IMR-90 (cell line): ENCODE measurements at regions not wholly inside any gene's neighbourhood (a gene's known extent, or its start where the extent isn't known, plus 50 kb on each side); places are given as distances from the start of the nearest gene placed in this dataset.

Experiments
- ATAC-seq: fragments of 200-7000 bp; cut with Tn5 transposase; 2 replicates; pipeline ENCODE4 v1.9.1; 2020; ENCODE audit warnings: low read depth, mild to moderate bottlenecking, moderate library complexity
- BruUV-seq: library from RNA; stranded (reverse); fragments of 400-500 nt; replicated peaks from 2 replicates; lab custom pipeline; 2021; lab: Mats Ljungman, UMichigan
- CTCF ChIA-PET: fragments of 300-600 bp; formaldehyde crosslinking; extraction: SDS; loops from one replicate; lab custom pipeline; 2021; ENCODE audit warnings: antibody characterized with exemption; lab: Yijun Ruan, JAX
- POLR2A ChIA-PET: fragments of 300-600 bp; sonication (Branson Sonifier 250); formaldehyde crosslinking; loops from one replicate; lab custom pipeline; 2022; ENCODE audit warnings: antibody characterized with exemption; ENCODE audit not compliant: unreplicated experiment; lab: Charles Lee
- DNase-seq: peaks from one replicate; pipeline ENCODE4 v3.0.0; 2013
- H2AFZ ChIP-seq: replicated peaks from 2 replicates; pipeline ENCODE3; 2013; ENCODE audit warnings: low read length, mild to moderate bottlenecking; ENCODE audit not compliant: poor library complexity
- H2AK5ac ChIP-seq: 2 replicates; pipeline ENCODE4 v1.6.1; 2013; ENCODE audit warnings: low read depth, low read length, inconsistent platforms
- H2AK9ac ChIP-seq: replicated peaks from 2 replicates; pipeline ENCODE3; 2013; ENCODE audit warnings: mild to moderate bottlenecking, low read depth, low read length, moderate library complexity; ENCODE audit not compliant: poor library complexity
- H2BK120ac ChIP-seq: 2 replicates; pipeline ENCODE4 v1.6.1; 2013; ENCODE audit warnings: low read depth, low read length, inconsistent platforms
- H2BK15ac ChIP-seq: 3 replicates; pipeline ENCODE4 v1.6.1; 2013; ENCODE audit warnings: low read depth, low read length, inconsistent platforms
- H2BK20ac ChIP-seq: 2 replicates; pipeline ENCODE4 v1.6.1; 2013; ENCODE audit warnings: low read depth, mild to moderate bottlenecking, inconsistent platforms, low read length, moderate library complexity
- H2BK5ac ChIP-seq: 2 replicates; pipeline ENCODE4 v1.6.1; 2013; ENCODE audit warnings: mild to moderate bottlenecking, low read depth, low read length, inconsistent platforms; ENCODE audit not compliant: poor library complexity, severe bottlenecking
- H3K14ac ChIP-seq: replicated peaks from 2 replicates; pipeline ENCODE4 v1.6.1; 2013; ENCODE audit warnings: low read depth, low read length, inconsistent platforms
- H3K18ac ChIP-seq: 2 replicates; pipeline ENCODE4 v1.6.1; 2013; ENCODE audit warnings: low read depth, low read length, control low read depth
- H3K23ac ChIP-seq: 2 replicates; pipeline ENCODE4 v1.6.1; 2013; ENCODE audit warnings: low read depth, low read length, inconsistent platforms
- H3K27ac ChIP-seq: 2 replicates; pipeline ENCODE4 v1.5.1; 2013; ENCODE audit warnings: mild to moderate bottlenecking, control low read depth, low read length; ENCODE audit not compliant: insufficient read depth
- H3K27me3 ChIP-seq: 2 replicates; pipeline ENCODE4 v1.6.1; 2013; ENCODE audit warnings: low read length; ENCODE audit not compliant: control insufficient read depth, insufficient read depth
- H3K36me3 ChIP-seq: 2 replicates; pipeline ENCODE4 v1.6.1; 2013; ENCODE audit warnings: low read length, mixed read lengths; ENCODE audit not compliant: control insufficient read depth, insufficient read depth
- H3K4ac ChIP-seq: 2 replicates; pipeline ENCODE4 v1.6.1; 2013; ENCODE audit warnings: low read depth, low read length, inconsistent platforms
- H3K4me1 ChIP-seq: 2 replicates; pipeline ENCODE4 v1.6.1; 2013; ENCODE audit warnings: low read length, mixed read lengths; ENCODE audit not compliant: control insufficient read depth, insufficient read depth
- H3K4me2 ChIP-seq: 2 replicates; pipeline ENCODE4 v1.6.1; 2013; ENCODE audit warnings: low read depth, mild to moderate bottlenecking, control low read depth, low read length, moderate library complexity
- H3K4me3 ChIP-seq: 2 replicates; pipeline ENCODE4 v1.5.1; 2013; ENCODE audit warnings: low read depth, mild to moderate bottlenecking, control low read depth, low read length, moderate library complexity; ENCODE audit not compliant: insufficient read depth
- H3K56ac ChIP-seq: 2 replicates; pipeline ENCODE4 v1.6.1; 2013; ENCODE audit warnings: low read length, inconsistent platforms; ENCODE audit not compliant: insufficient read depth; ENCODE audit errors: extremely low read depth
- H3K79me1 ChIP-seq, 2 experiments: 2 replicates each; pipeline ENCODE4 v1.6.1; 2013; ENCODE audit warnings: low read length in 2 of 2, inconsistent platforms in 1 of 2, low read depth in 1 of 2
- H3K9ac ChIP-seq: 2 replicates; pipeline ENCODE4 v1.6.1; 2013; ENCODE audit warnings: low read depth, low read length, control low read depth
- H3K9me1 ChIP-seq: 2 replicates; pipeline ENCODE4 v1.6.1; 2013; ENCODE audit warnings: low read length, inconsistent platforms; ENCODE audit not compliant: insufficient read depth
- H3K9me3 ChIP-seq: 2 replicates; pipeline ENCODE4 v1.6.1; 2013; ENCODE audit warnings: low read length; ENCODE audit not compliant: control insufficient read depth, insufficient read depth
- H4K20me1 ChIP-seq: 2 replicates; pipeline ENCODE4 v1.6.1; 2013; ENCODE audit warnings: low read length, inconsistent platforms; ENCODE audit not compliant: insufficient read depth
- H4K5ac ChIP-seq: 2 replicates; pipeline ENCODE4 v1.6.1; 2013; ENCODE audit warnings: mild to moderate bottlenecking, low read depth, low read length, control low read depth
- H4K8ac ChIP-seq, 2 experiments: 2 replicates each; pipeline ENCODE4 v1.6.1; 2013; ENCODE audit warnings: low read depth in 2 of 2, low read length in 2 of 2, control low read depth in 1 of 2, inconsistent platforms in 1 of 2
- H4K91ac ChIP-seq: 2 replicates; pipeline ENCODE4 v1.6.1; 2013; ENCODE audit warnings: low read depth, low read length, inconsistent platforms; ENCODE audit not compliant: insufficient read depth
- BHLHE40 ChIP-seq: fragments of 150-350 bp; IDR thresholded peaks from 2 replicates; pipeline ENCODE4 v1.6.1; 2016; ENCODE audit warnings: mild to moderate bottlenecking, low read depth, low read length
- CEBPB ChIP-seq: IDR thresholded peaks from 2 replicates; pipeline ENCODE4 v1.6.1; 2012; ENCODE audit warnings: low read depth, low read length, improper control_type of control experiment
- CHD1 ChIP-seq: IDR thresholded peaks from 2 replicates; pipeline ENCODE4 v1.6.1; 2012; ENCODE audit warnings: low read depth, low read length, improper control_type of control experiment
- CTCF ChIP-seq: conservative IDR thresholded peaks from 2 replicates; pipeline ENCODE4 v1.5.1; 2012; ENCODE audit warnings: mild to moderate bottlenecking, low read depth, low read length, improper control_type of control experiment
- FOS ChIP-seq: fragments of 150-350 bp; IDR thresholded peaks from 2 replicates; pipeline ENCODE4 v1.6.1; 2016; ENCODE audit warnings: low read depth, low read length
- MAFK ChIP-seq: IDR thresholded peaks from 2 replicates; pipeline ENCODE4 v1.6.1; 2012; ENCODE audit warnings: low read depth, low read length, improper control_type of control experiment
- MAZ ChIP-seq: IDR thresholded peaks from 2 replicates; pipeline ENCODE4 v1.6.1; 2012; ENCODE audit warnings: low read depth, mild to moderate bottlenecking, low read length, improper control_type of control experiment, moderate library complexity, borderline replicate concordance
- MXI1 ChIP-seq: IDR thresholded peaks from 2 replicates; pipeline ENCODE4 v1.6.1; 2012; ENCODE audit warnings: low read depth, mild to moderate bottlenecking, low read length, moderate library complexity, borderline replicate concordance
- NFE2L2 ChIP-seq: fragments of 150-350 bp; IDR thresholded peaks from 2 replicates; pipeline ENCODE4 v1.6.1; 2016; ENCODE audit warnings: low read depth, mild to moderate bottlenecking, low read length
- POLR2A ChIP-seq: IDR thresholded peaks from 2 replicates; pipeline ENCODE4 v1.6.1; 2012; ENCODE audit warnings: mild to moderate bottlenecking, low read depth, low read length
- RAD21 ChIP-seq: IDR thresholded peaks from 2 replicates; pipeline ENCODE4 v1.6.1; 2012; ENCODE audit warnings: low read length, improper control_type of control experiment
- RCOR1 ChIP-seq: IDR thresholded peaks from 2 replicates; pipeline ENCODE4 v1.6.1; 2012; ENCODE audit warnings: mild to moderate bottlenecking, low read length, improper control_type of control experiment; ENCODE audit not compliant: insufficient replicate concordance
- RFX5 ChIP-seq: IDR thresholded peaks from 2 replicates; pipeline ENCODE4 v1.8.0; 2012; ENCODE audit warnings: low read depth, mild to moderate bottlenecking, low read length, moderate library complexity
- USF2 ChIP-seq: fragments of 150-350 bp; IDR thresholded peaks from 2 replicates; pipeline ENCODE4 v1.6.1; 2017; ENCODE audit warnings: mild to moderate bottlenecking, antibody characterized with exemption, low read length, low read depth
- WGBS, 2 experiments: methylation state at CpG; one replicate each; pipeline versions ENCODE4 v1.1.5 to v1.1.7; 2013; ENCODE audit warnings: missing lambda C conversion rate in 2 of 2; ENCODE audit not compliant: insufficient read length in 1 of 2; ENCODE audit errors: extremely low coverage in 2 of 2; 5-methylcytosine and 5-hydroxymethylcytosine counted together
- dilution Hi-C: fragments of 300-500 bp; cut with HindIII; formaldehyde crosslinking; loops from one replicate; pipeline ENCODE4 v1.14.3; 2018; ENCODE audit warnings: low sequenced_read_pairs; ENCODE audit not compliant: unreplicated experiment
- in situ Hi-C: fragments of 300-500 bp; cut with MboI; formaldehyde crosslinking; loops from 3 replicates; pipeline ENCODE4 v1.14.3; 2019; ENCODE audit warnings: low sequenced_read_pairs, inconsistent platforms, mixed read lengths
- intact Hi-C: fragments of 100-400 bp; cut with micrococcal nuclease; formaldehyde crosslinking; loops from 2 replicates; pipeline ENCODE4 v1.10.0; 2022
- TF ChIP-seq, protein P1 (sequence below): fragments of 150-350 bp; IDR thresholded peaks from 2 replicates; pipeline ENCODE4 v1.6.1; 2016; ENCODE audit warnings: low read depth, mild to moderate bottlenecking, low read length, moderate library complexity, borderline replicate concordance

DNA sequence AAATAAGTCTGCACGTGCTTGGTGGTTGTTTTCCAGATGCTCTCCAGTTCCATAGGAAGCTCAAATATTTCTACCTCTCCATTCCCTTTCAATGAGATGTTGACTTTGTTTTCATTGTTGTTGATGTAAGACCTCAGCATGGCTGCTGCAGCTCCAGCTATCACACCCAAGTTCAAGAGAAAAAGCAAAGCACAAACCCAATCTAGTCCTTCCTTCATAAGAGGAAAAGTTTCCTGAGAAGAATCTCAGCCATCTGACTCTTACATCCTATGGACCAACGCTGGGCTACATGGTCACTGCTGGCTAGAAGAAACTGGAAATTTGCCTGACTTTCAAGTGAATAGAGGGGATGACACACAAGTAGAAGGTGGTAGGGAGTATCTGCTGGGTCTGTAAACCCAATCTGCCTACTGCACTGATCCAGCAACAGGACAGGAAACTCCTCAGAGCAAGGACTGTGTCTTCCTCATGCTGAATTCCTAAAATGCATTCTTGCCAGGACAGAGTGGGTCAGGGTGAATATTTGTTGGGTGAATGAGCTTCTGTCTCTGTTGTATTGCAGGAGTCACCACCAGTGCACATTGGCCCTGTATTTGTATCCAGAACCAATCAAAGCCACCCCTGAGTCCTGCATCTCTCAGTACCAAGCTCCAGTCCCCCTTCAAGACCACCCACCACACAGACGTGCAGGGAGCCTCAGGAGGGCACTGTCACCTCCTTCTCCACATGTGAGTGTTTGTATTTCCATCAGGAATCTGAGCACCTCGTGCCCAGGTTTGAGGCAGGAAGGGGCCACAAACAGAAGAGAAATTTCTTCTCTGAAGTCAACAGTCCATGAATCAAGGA, 118.0 kb upstream of the IGLL5 start:
- Histone ChIP-seq H2AK5ac (no peak overlapping the region), H3K27me3 (peaks cover 13% of the 10 kb centered on the region), H4K5ac (no peak overlapping the region), H3K14ac (no peak overlapping the region), H2AFZ (no peak overlapping the region), H3K4ac (no peak overlapping the region), H2BK20ac (no peak overlapping the region), H3K4me2 (no peak overlapping the region), H3K18ac (no peak overlapping the region), H4K8ac (no peak overlapping the region), H4K91ac (no peak overlapping the region), H3K23ac (no peak overlapping the region), H4K20me1 (no peaks in the 10 kb centered on the region), H3K36me3 (no peaks in the 10 kb centered on the region), H2BK120ac (no peak overlapping the region), H3K9me3 (no peaks in the 10 kb centered on the region), H3K79me1 (no peaks in the 10 kb centered on the region), H3K4me3 (no peak overlapping the region), H3K9ac (no peak overlapping the region), H3K4me1 (no peaks in the 10 kb centered on the region), H2BK5ac (no peak overlapping the region), H2BK15ac (no peak overlapping the region), H3K27ac (no peak overlapping the region), H3K9me1 (no peaks in the 10 kb centered on the region), H3K56ac (no peak overlapping the region), H2AK9ac (no peak overlapping the region)
- in situ Hi-C loops (no loop called here), intact Hi-C loops (no loop called here), dilution Hi-C loops (no loop called here)
- ATAC-seq (no peak), DNase-seq (no peak)
- no TSS peak for BruUV-seq
- ChIA-PET POLR2A (no interaction called here), CTCF (interaction anchor here (1.1 to 1.8 kb wide), 3 partner anchors 11 to 114 kb away, joined by 4 to 9 read pairs (median 5); no protein-coding TSS in a partner anchor)
- no CpG with 5 or more reads among the region's 4 CpGs for WGBS, 2 experiments
- TF ChIP-seq RFX5 (no peak), RCOR1 (no peak), BHLHE40 (no peak), FOS (no peak), CTCF (no peak), CHD1 (no peak), MXI1 (no peak), POLR2A (no peak), MAFK (no peak), RAD21 (no peak), USF2 (no peak), MAZ (no peak), CEBPB (no peak), NFE2L2 (no peak)
- TF ChIP-seq, protein P1, sequence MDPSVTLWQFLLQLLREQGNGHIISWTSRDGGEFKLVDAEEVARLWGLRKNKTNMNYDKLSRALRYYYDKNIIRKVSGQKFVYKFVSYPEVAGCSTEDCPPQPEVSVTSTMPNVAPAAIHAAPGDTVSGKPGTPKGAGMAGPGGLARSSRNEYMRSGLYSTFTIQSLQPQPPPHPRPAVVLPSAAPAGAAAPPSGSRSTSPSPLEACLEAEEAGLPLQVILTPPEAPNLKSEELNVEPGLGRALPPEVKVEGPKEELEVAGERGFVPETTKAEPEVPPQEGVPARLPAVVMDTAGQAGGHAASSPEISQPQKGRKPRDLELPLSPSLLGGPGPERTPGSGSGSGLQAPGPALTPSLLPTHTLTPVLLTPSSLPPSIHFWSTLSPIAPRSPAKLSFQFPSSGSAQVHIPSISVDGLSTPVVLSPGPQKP = no peak
